NT2/D1 (cell line): ENCODE measurements at regions not wholly inside any gene's neighbourhood (a gene's known extent, or its start where the extent isn't known, plus 50 kb on each side); places are given as distances from the start of the nearest gene placed in this dataset.
"Not testable (repeated sequence)": the region's sequence is repeated elsewhere in the genome, so short reads cannot be mapped to it uniquely, and the experiment has no call there.

ENCODE experiments used
- DNase-seq: peaks from one replicate; pipeline ENCODE4 v3.0.0-alpha.2; 2011; ENCODE audit warnings: low read depth, low spot score
- H3K27me3 ChIP-seq: 2 replicates; pipeline ENCODE4 v1.6.0; 2011; ENCODE audit warnings: mild to moderate bottlenecking; ENCODE audit not compliant: insufficient read length, insufficient read depth
- H3K36me3 ChIP-seq: 2 replicates; pipeline ENCODE4 v1.6.1; 2011; ENCODE audit warnings: mild to moderate bottlenecking, low read length, mixed read lengths; ENCODE audit not compliant: insufficient read depth, insufficient read length
- H3K4me1 ChIP-seq: 2 replicates; pipeline ENCODE4 v1.5.1; 2011; ENCODE audit not compliant: insufficient read depth, insufficient read length
- H3K4me3 ChIP-seq: 2 replicates; pipeline ENCODE4 v1.5.1; 2011; ENCODE audit warnings: low read depth; ENCODE audit not compliant: insufficient read length
- H3K9ac ChIP-seq: 2 replicates; pipeline ENCODE4 v1.6.0; 2011; ENCODE audit warnings: low read depth; ENCODE audit not compliant: insufficient read length
- H3K9me3 ChIP-seq: 2 replicates; pipeline ENCODE4 v1.5.1; 2011; ENCODE audit warnings: mild to moderate bottlenecking, low read length; ENCODE audit not compliant: insufficient read depth
- SUZ12 ChIP-seq: IDR thresholded peaks from 2 replicates; pipeline ENCODE4 v1.6.1; 2011; ENCODE audit not compliant: insufficient read length, insufficient read depth; ENCODE audit errors: extremely low read depth
- YY1 ChIP-seq: IDR thresholded peaks from 2 replicates; pipeline ENCODE4 v1.6.1; 2011; ENCODE audit not compliant: insufficient read length, insufficient read depth
- ZNF274 ChIP-seq: IDR thresholded peaks from 2 replicates; pipeline ENCODE4 v1.6.1; 2011; ENCODE audit warnings: mild to moderate bottlenecking, low read depth, low read length

GRCh38 chr6:134410541-134410940, 92.6 kb upstream of the SGK1 start:
- no peak for DNase-seq
- no peak for TF ChIP-seq YY1
- no peak for TF ChIP-seq SUZ12
- TF ChIP-seq ZNF274: no peak
- Histone ChIP-seq H3K4me1 (no peaks in the 10 kb centered on the region), H3K4me3 (no peak overlapping the region), H3K9ac (no peak overlapping the region), H3K9me3 (peaks cover 8% of the 10 kb centered on the region), H3K36me3 (no peaks in the 10 kb centered on the region), H3K27me3 (no peaks in the 10 kb centered on the region)

GRCh38 chr6:134407791-134408190, 89.9 kb upstream of the SGK1 start:
- Histone ChIP-seq H3K9ac (no peak overlapping the region), H3K4me3 (no peak overlapping the region), H3K9me3 (no peaks in the 10 kb centered on the region; the same call in 1 of the 2 replicates), H3K4me1 (no peaks in the 10 kb centered on the region), H3K27me3 (no peaks in the 10 kb centered on the region), H3K36me3 (no peaks in the 10 kb centered on the region)
- no peak for DNase-seq
- TF ChIP-seq SUZ12: no peak
- no peak for TF ChIP-seq ZNF274
- no peak for TF ChIP-seq YY1

GRCh38 chr6:134406311-134406710, 88.4 kb upstream of the SGK1 start:
- no peak for DNase-seq
- no peak for TF ChIP-seq YY1
- TF ChIP-seq ZNF274: no peak
- no peak for TF ChIP-seq SUZ12
- H3K9me3 ChIP-seq: no peaks in the 10 kb centered on the region; the same call in 1 of the 2 replicates
- no peak overlapping the region for H3K9ac ChIP-seq
- no peaks in the 10 kb centered on the region for H3K27me3 ChIP-seq
- no peak overlapping the region for H3K4me3 ChIP-seq
- no peaks in the 10 kb centered on the region for H3K4me1 ChIP-seq
- no peaks in the 10 kb centered on the region for H3K36me3 ChIP-seq

GRCh38 chr6:134405386-134406087, 87.6 kb upstream of the SGK1 start:
- DNase-seq: no peak
- H3K27me3 ChIP-seq: no peaks in the 10 kb centered on the region
- no peak overlapping the region for H3K9ac ChIP-seq
- no peaks in the 10 kb centered on the region for H3K4me1 ChIP-seq
- TF ChIP-seq SUZ12 (no peak), YY1 (no peak), ZNF274 (no peak)
- H3K4me3 ChIP-seq: no peak overlapping the region
- H3K9me3 ChIP-seq: no peaks in the 10 kb centered on the region
- no peaks in the 10 kb centered on the region for H3K36me3 ChIP-seq

GRCh38 chr6:134403312-134403711, 85.4 kb upstream of the SGK1 start:
- H3K4me1 ChIP-seq, H3K36me3 ChIP-seq, H3K27me3 ChIP-seq, H3K9ac ChIP-seq, DNase-seq, H3K4me3 ChIP-seq, H3K9me3 ChIP-seq: not testable (repeated sequence)

GRCh38 chr6:134402372-134402984, 84.6 kb upstream of the SGK1 start:
- no peaks in the 10 kb centered on the region for H3K27me3 ChIP-seq
- H3K4me3 ChIP-seq: no peak overlapping the region
- H3K9me3 ChIP-seq: no peaks in the 10 kb centered on the region
- no peak overlapping the region for H3K9ac ChIP-seq
- H3K36me3 ChIP-seq: no peaks in the 10 kb centered on the region
- TF ChIP-seq ZNF274: no peak
- no peak for TF ChIP-seq YY1
- TF ChIP-seq SUZ12: no peak
- H3K4me1 ChIP-seq: no peaks in the 10 kb centered on the region
- no peak for DNase-seq

GRCh38 chr6:134400941-134401340, 83.0 kb upstream of the SGK1 start:
- H3K4me3 ChIP-seq: no peak overlapping the region
- H3K27me3 ChIP-seq: no peaks in the 10 kb centered on the region
- H3K9me3 ChIP-seq: no peaks in the 10 kb centered on the region
- no peaks in the 10 kb centered on the region for H3K4me1 ChIP-seq
- TF ChIP-seq SUZ12 (no peak), ZNF274 (no peak), YY1 (no peak)
- no peak overlapping the region for H3K9ac ChIP-seq
- no peaks in the 10 kb centered on the region for H3K36me3 ChIP-seq
- no peak for DNase-seq
